ENCODE measurements at regions not wholly inside any gene's neighbourhood (a gene's known extent, or its start where the extent isn't known, plus 50 kb on each side); places are given as distances from the start of the nearest gene placed in this dataset.
"Not testable (repeated sequence)": the region's sequence is repeated elsewhere in the genome, so short reads cannot be mapped to it uniquely, and the experiment has no call there.

DNA sequence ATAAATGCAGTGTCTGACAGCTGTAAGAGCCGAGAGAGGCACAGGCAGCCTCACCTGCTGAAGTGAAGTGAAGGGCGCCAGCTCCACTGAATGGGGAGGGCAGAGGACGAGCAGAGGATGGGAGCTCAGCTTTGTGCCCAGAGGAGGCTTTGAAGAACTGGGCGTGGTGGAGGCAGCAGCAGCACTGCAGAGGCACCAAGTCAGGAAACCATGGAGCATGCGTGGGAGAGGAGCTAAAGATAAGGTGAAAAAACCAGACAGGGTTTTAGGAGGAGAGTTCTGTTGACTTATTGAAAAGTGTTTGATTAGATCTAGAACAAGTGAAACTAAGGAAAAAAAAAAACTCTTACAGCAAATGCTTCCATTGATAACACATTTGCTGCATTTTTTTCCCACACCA lies 216.4 kb downstream of the CXCL12 start:
- DNase-seq: no peak

DNA sequence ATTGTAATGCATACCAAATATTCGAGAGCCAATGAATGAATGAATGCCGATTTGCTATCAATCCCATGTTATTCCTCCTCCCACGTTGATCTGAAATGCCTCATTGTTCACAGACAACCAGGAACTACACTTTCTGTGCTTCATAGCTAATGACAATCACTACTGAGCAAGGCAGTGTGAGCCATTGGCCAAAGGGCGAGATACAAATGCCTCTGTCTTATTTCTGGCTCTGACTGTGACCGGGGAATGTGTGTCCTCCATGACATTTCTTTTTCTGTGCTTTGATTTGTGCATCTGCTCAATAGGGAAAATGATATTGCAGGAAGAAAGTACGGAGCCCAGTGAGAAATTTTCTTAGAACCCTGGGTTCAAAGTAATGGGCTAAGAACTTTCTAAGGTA lies 217.1 kb downstream of the CXCL12 start:
- no peak for DNase-seq

DNA sequence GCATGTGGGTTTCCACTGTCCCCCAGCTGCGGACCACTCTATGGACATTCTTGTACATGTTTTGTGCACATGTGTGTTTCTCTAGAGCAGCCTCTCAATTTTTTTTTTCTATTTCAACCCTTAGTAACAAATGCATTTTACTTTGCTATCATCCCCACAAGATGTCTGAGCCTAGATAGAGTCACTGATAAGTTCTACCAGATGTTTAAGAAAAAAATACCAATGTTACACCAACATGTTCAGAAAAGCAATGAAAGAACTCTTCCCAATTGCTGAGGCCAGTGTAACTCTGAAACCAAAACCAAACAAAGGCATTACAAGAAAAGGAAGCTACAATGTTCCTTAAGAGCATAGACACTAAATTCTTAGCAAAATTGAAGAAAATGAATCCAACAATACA lies 218.5 kb downstream of the CXCL12 start:
- no peak for DNase-seq

DNA sequence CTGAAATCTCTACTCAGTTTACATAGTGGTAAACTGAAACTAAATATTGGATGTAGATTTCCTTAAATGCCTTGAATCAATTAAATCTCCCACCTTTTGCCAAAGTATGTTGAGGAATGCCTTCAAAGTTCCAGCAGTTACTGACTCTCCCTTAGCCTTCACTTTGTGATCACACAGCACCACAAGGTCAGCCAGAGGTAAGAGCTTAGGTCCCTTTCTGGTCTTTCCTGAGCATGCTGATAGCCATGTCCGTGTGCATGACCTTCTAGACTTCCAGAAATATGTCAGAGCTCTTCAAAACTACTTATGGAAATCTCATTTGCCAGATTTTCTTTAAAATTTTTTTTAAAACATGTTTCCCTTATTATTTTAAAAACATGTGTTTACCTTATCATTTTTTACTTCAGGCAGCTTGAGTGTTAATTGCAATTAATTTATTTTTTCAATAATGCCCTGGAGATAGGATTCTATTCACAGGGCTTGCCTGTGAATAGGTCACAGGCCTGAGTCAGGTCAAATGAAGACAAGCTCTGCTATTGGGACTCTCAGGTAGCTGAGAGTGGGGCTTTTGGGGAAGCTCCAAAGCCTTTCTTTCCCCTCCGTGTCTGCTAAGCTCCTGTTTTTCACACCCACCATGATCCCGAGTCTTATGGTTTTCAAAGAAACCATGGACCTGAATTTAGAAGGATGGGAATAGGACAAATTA lies 220.5 kb downstream of the CXCL12 start:
- no peak for DNase-seq

DNA sequence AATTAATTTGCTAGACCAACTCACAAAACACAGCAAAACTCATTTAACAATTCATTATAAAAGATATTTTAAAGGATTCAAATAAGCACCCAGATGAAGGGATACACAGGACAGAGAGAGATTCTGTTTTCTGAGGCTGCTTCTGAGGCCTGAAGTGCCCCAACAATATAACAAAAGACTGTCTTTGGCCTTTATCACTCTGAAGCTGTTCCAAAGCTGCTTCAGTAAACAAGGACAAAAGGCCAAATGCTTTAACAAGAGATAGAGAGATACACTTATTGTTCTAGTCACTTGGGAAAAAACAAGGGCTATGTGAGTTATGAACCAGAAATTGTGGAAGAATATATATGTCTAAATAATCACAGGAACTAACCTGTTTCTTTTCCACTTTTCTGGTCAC lies 223.7 kb downstream of the CXCL12 start:
- no peak for DNase-seq

DNA sequence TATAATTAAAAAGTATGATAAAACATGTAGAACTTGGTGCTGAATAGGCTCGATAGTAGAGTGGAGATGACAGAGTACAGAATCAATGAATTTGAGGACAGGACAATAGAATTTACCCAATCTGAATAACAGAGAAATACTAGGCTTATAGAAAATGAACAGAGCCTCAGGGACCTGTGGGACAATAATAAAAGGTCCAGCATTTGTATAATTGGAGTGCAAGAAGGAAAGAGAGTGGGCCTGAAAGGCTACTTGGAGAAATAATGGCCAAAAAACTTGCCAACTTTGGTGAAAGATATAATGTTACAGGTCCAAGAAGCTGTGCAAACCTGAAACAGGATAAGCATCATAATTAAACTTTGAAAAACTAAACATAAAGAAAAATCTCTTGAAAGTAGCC lies 227.3 kb downstream of the CXCL12 start:
- no peak for DNase-seq

DNA sequence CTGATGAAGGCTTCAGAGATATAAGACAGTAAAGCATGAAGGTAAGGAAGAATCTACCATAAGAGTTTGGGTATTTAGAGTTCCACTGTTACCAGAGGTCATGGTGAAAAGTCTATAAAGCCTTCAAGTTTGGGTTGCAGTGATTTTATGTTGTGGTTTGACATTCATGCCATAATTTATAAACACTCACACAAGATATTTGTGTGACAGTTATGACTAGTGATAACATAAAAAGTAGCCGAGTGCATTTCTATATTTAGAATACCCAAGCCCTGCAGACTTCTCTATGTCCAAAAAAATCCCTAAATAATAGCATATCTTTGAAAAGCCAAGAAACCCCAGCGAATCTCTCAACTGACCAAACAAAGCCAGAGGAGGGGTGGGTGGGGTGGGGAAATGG lies 229.9 kb downstream of the CXCL12 start:
- DNase-seq: no peak

DNA sequence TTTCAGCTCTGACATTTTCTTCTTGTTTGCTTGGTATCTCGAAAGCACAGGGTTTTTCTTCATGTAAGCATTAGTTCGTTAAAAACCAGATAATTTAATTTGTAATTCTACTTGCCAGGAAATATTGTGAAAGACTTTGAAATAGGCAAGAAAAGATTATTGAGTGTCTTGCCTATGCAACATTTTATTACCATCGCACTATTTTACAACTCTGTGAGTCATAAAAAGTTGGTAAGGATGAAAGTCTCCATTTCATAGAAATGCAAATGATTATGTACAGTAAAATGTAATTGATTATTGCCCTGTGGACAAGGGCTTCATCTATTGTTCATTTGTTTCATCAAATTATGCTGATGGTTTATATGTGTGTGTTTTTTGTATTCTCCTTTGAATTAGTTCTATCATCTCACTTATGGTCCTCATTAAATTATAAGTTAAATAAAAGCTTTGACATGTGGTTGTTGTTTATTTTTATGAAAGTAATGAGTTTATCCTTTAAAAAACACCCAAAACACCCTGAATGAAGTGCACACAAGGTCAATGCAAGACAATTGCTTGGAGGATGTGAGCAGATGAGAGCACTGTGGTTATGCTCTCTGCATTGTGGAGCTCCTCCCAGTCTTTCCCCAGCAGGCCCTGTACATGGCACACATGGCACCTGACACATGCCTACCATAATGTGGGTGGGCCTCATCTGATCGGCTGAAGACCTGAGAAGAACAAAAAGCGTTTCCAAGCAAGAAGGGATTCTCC lies 230.8 kb downstream of the CXCL12 start:
- DNase-seq: no peak

DNA sequence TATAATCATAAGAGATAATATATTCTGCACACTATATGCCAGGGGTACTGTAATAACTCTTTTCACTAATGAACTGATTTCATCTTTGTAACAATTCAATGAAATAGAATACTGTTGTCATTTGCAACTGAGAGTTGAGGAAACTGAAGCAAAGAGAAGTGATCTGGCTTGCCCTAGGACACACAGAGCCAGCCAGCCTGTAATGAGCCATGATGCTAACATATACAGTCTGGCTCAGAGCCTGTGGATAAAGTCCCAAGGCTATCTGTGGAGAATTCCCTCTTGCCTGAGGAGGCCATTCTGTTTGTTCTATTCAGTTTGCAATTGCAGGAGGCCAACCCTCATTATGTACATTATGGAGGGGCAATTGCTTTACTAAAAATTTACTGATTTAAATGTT lies 241.3 kb downstream of the CXCL12 start:
- DNase-seq: no peak

DNA sequence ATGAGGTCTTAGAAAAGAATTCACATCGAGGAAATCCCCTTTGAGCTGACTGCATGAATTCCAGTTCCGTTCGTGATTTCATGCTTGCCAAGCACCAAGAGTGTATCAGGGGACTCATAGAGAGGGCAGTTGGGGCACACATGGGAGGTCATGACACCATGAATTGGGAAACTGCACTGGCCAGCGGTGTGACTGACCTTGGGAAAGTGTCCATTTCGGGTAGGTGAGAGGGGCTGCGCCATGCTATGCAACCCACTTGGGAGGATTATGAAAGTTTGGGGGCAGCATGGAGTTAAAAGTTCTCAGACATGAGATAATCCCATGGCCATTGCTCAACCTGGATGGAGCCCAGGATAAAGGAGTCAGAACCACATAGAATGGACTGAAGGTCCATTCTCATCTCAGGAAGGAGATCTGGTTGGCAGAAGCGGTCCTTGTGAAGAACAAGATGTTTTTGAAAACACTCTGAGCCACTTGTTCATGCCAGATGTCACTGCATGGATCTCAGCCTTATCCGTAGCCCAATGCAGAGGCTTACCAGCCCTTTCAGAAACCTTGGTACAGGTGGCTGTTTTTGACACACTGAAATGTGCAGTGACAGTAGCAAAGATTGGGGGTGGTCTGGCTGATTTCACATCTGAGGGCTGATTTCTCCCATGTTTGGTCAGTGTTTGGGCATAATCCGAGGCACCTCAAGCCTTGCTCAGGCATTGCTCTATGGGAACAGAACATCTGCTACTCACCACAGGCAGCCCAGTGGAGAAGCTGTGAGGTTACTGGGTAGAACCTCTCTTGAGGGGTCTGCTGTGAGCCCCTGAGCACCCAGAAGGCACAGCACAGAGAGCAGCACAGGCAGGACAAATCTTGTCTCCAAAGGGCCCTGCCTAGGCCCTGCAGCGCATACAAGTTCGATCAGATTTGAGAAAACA lies 252.3 kb downstream of the CXCL12 start:
- DNase-seq: no peak

DNA sequence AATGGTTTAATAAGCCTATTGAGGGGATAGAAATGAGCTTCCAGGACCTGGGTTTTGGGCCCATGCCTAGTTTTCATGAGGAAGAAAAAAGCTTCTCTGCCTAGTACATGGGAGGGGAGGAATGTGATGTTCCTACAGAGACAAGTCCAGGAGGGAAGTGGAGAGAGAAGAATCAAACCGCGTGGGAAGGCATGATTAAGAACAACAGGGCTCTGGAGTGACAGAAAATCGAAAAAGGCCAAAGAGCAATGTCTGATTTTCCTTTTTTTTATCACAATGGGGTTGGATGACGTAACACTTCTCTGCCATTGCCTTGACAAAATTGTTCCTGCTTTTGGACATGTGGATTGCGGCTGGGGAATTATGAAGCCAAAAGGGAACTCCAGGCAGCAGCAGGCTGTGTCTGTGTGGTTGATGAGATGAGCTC lies 258.6 kb downstream of the CXCL12 start:
- no peak for DNase-seq

DNA sequence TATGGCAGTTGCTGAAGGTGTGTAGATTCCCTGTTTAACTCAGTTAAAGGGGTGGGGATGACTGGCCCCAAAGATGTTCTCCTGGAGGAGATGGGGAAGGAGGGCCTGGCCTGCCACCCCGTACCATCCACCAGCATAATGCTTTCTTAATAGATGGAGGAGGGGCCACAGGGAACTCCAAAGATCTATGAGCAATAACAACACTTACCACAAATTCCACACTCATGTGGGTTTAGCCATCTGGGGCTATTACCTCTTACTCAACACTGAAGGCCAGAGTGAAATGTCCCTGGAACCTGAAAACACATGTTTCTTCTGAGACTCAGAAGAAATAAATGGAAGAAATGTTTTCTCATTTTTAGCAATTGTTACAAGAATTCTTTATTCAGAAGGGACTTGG lies 259.0 kb downstream of the CXCL12 start:
- no peak for DNase-seq

DNA sequence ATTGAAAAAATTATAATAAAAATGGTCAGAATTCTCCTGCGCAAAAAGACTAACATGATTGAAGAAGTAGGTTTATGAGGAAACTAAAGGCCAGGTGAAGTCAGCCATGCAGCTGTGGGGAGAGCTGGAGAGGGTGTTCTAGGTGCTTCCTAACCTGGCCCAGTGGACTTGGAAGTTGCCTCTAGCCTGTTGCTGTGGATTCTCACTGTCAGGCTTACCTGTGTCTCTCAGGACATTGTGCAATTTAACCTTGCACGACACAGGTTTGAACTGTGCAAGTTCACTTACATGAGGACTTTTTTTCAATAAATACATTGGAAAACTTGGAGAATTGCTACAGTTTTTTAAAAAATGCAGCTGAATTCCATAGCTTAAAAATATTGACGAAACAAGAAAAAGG lies 266.4 kb downstream of the CXCL12 start:
- DNase-seq: no peak

DNA sequence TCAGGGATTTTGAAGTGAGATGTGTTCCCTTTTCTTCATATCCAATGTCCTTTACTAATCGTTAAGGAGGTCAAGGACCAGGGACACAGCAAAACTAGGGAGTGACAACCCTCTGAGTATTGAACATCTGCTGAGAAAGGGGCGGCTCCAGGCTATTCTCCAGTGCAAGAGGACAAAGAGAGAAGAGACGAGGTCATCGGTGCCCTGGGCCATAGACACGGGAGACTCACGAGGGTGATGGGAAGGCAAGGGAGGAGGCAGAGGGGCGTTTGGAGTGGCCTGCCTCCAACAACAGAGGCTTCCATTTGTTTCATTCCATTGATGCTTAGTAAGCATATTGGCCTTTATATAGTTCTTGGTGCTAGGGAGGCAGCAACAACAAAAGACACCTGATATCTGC lies 268.4 kb downstream of the CXCL12 start:
- DNase-seq: no peak

DNA sequence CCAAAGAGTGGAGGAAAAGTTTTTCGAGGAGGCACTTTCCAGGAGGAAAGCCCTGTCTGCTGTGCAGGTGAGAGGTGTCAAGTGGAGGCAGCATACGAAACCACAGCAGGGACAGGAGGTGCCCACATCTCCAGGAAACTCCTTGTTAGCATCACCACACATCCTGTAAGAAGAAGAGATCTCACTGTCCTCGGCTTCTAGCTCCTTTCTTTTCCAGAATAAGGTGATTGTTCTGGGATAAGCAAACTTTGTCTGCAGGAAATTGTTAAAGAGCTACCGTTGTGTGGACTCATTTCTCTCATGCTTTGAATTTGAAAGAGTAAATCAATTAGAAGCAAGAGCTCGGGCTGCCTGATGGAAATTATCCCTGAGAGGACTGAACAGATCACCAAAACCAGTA lies 269.4 kb downstream of the CXCL12 start:
- no peak for DNase-seq

DNA sequence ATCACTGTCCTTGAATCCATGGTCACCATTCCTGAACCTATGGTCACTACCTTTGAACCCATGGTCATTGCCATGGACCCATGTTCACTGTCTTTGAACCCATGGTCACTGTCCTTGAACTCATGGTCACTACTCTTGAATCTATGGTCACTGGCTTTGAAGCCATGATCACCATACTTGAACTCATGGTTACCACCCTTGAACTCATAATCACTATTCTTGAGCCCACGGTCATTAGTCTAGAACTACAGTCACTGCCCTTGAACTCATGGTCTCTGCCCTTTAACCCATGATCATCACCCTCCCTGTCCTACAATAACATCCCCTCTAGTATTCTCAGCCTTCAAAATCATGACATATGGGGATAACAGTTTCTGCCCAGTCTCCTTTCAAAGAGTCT lies 270.5 kb downstream of the CXCL12 start:
- no peak for DNase-seq

DNA sequence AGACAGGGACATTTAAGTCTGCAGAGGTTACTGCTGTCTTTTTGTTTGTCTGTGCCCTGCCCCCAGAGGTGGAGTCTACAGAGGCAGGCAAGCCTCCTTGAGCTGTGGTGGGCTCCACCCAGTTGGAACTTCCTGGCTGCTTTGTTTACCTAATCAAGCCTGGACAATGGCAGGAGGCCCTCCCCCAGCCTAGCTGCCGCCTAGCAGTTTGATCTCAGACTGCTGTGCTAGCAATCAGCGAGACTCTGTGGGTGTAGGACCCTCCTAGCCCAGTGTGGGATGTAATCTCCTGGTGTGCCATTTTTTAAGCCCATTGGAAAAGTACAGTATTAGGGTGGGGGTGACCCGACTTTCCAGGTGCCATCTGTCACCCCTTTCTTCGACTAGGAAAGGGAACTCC lies 272.6 kb downstream of the CXCL12 start:
- DNase-seq: not testable (repeated sequence)

DNA sequence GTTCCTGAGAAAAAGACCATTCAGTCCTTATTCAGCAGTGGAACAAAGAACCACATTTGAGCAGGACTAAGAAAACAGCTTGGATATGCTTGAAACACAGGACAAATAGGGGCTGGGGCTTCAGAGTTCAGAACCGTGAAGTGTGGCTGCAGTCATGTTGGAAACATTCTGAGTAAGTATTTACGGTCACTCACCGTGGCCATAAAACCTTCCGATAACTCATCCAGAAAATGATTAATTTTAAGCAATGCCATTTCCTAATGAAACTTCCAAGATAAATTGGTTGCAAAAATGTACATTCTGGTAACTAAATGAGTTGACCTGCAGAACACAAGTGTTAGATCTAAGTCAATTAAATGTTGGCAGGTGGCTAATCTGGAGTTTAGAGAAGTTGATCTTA lies 279.2 kb downstream of the CXCL12 start:
- no peak for DNase-seq

DNA sequence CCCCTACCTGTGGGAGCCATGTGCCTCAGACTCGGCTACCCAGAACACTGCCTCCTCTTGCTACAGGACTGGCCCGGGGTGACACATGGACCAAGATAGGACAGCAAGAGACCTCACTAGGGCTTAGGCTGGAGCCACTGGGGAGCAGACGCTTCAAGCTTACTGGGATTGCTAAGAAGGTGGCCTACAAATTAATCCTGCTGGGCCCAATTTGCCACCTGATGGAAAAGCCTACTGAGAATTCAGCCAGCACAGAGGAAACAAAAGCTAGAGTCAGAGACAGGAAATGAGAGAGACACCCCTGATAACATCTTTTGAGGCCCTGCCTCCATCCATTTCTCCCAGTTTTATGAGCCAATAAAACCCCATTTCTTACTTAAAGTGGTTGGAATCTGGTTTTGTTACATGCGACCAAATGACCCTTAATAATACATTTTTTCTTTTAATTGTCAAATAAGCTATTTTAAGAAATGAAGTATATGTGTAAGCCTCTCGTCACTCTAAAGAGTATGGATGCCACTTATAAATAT lies 282.1 kb downstream of the CXCL12 start:
- no peak for DNase-seq

DNA sequence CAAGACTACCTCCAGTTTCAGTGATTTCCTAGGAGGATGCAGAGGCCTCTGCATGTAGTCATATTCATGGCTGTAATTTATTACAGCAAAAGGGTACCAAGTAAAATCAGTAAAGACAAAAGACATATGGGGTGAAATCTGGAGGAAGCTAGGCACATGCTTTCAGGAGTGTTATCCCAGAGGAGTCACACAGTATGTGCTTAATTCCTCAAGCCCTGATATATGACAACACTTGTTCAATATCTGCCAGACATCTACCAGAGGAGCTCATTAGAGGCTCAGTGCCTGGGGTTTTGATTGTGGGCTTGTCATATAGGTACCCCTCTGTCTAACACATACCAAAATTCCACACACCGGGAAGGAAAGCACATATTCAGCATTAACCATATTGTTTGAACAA lies 283.8 kb downstream of the CXCL12 start:
- DNase-seq: no peak

DNA sequence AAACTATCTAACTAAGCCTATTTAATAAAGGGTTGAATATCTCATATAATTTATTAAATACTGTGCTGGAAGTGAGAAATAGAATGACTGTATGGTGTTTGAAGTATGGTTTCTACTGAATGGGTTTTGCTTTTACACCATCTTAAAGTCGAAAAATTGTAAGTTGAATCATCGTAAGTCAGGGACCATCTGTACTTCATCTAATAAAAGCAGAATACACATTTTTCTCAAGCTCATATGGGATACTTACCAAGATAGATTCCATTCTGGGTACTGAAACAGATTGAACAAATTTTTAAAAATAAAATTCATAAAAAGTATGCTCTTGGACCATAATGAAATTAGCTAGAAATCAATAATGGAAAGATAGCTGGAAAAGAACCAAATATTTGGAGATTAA lies 285.4 kb downstream of the CXCL12 start:
- DNase-seq: no peak

DNA sequence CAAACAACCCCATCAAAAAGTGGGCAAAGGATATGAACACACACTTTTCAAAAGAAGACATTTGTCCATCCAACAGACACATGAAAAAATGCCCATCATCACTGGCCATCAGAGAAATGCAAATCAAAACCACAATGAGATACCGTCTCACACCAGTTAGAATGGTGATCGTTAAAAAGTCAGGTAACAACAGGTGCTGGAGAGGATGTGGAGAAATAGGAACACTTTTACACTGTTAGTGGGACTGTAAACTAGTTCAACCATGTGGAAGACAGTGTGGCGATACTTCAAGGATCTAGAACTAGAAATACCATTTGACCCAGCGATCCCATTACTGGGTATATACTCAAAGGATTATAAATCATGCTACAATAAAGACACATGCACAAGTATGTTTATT lies 288.7 kb downstream of the CXCL12 start:
- DNase-seq: not testable (repeated sequence)

DNA sequence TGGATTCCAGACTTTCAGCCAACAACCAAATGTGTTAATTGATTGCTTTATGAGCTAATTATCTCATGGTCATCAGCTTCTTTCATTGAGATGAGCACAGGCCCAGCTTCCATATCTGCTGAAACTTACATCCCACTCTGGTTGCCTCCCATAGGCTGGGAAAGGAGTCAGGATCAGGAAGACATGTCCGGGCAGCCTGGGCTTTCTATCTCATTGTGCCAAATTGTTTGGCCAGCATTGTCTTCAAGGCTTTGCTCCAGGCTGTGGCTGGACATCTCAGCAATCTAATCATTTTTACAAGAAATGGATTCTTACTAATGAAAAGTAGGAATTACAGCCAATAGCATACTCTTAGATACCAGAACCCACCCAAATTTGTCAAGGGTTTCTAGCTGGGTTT lies 295.2 kb downstream of the CXCL12 start:
- DNase-seq: no peak

All from activated CD8-positive, alpha-beta memory T cell treated with anti-CD3 and anti-CD28 coated beads, Interleukin-2, amount 50 U/mL, for 4 hours (primary cell).